Natural killer cell (primary cell): ENCODE measurements at regions not wholly inside any gene's neighbourhood (a gene's known extent, or its start where the extent isn't known, plus 50 kb on each side); places are given as distances from the start of the nearest gene placed in this dataset.

Experiments used
- ATAC-seq, 3 donors: fragments of 150-1000 bp in 2 of 3; fragments of 200-7000 bp in 1 of 3; cut with Tn5 transposase; 1 replicate in 1 of 3; 2 replicates in 2 of 3; pipeline ENCODE4 v1.10.0; 2021; ENCODE audit warnings: mild to moderate bottlenecking in 2 of 3, moderate library complexity in 2 of 3
- DNase-seq, 2 donors: peaks; one replicate each; pipeline versions ENCODE4 v3.0.0 to v3.0.0-alpha.2; 2013 to 2021; ENCODE audit warnings: mixed read lengths in 1 of 2
- H3K27ac ChIP-seq: one replicate; pipeline ENCODE4 v1.5.1; 2013; ENCODE audit warnings: mild to moderate bottlenecking, low read length
- H3K27me3 ChIP-seq: one replicate; pipeline ENCODE4 v1.6.1; 2013; ENCODE audit warnings: low read length; ENCODE audit not compliant: control insufficient read depth, insufficient read depth
- H3K36me3 ChIP-seq: one replicate; pipeline ENCODE4 v1.6.1; 2013; ENCODE audit warnings: low read length; ENCODE audit not compliant: control insufficient read depth, insufficient read depth
- H3K4me1 ChIP-seq: one replicate; pipeline ENCODE4 v1.6.1; 2013; ENCODE audit warnings: low read length; ENCODE audit not compliant: control insufficient read depth, insufficient read depth
- H3K4me3 ChIP-seq: one replicate; pipeline ENCODE4 v1.5.1; 2013; ENCODE audit warnings: low read length
- H3K9me3 ChIP-seq: one replicate; pipeline ENCODE4 v1.6.1; 2013; ENCODE audit warnings: low read length; ENCODE audit not compliant: control insufficient read depth, insufficient read depth
- H3K27ac Mint-ChIP-seq, 2 donors: one replicate each; pipeline ENCODE4 v1.8.0; 2022; ENCODE audit warnings: mild to moderate bottlenecking in 2 of 2, mixed read lengths in 2 of 2, moderate library complexity in 1 of 2
- H3K27me3 Mint-ChIP-seq, 2 donors: one replicate each; pipeline ENCODE4 v1.8.0; 2022; ENCODE audit warnings: low read depth in 2 of 2, mixed read lengths in 2 of 2
- H3K36me3 Mint-ChIP-seq: one replicate; pipeline ENCODE4 v1.8.0; 2022; ENCODE audit warnings: mixed read lengths
- H3K4me1 Mint-ChIP-seq, 2 donors: one replicate each; pipeline ENCODE4 v1.8.0; 2022; ENCODE audit warnings: mixed read lengths in 2 of 2
- H3K4me3 Mint-ChIP-seq: one replicate; pipeline ENCODE4 v1.8.0; 2022; ENCODE audit warnings: mild to moderate bottlenecking, moderate library complexity, mixed read lengths
- H3K9me3 Mint-ChIP-seq, 2 donors: one replicate each; pipeline ENCODE4 v1.8.0; 2022; ENCODE audit warnings: mixed read lengths in 2 of 2
- CTCF ChIP-seq: fragments of 200-600 bp; IDR thresholded peaks from one replicate; pipeline ENCODE4 v1.8.0; 2022; ENCODE audit warnings: antibody characterized with exemption
- WGBS: methylation state at CpG from one replicate; pipeline ENCODE4 v1.1.7; 2013; ENCODE audit warnings: missing lambda C conversion rate; ENCODE audit not compliant: insufficient coverage; 5-methylcytosine and 5-hydroxymethylcytosine counted together
- intact Hi-C: fragments of 100-400 bp; cut with micrococcal nuclease; formaldehyde crosslinking; loops from one replicate; pipeline ENCODE4 v1.14.2; 2022

- no peaks in the 10 kb centered on the region for H3K4me1 Mint-ChIP-seq
- H3K27me3 Mint-ChIP-seq = no peaks in the 10 kb centered on the region
- no peak for DNase-seq
- Histone ChIP-seq H3K36me3 (no peaks in the 10 kb centered on the region), H3K4me1 (no peaks in the 10 kb centered on the region), H3K27me3 (no peaks in the 10 kb centered on the region), H3K9me3 (no peaks in the 10 kb centered on the region), H3K27ac (no peak overlapping the region), H3K4me3 (no peak overlapping the region)
- no peak overlapping the region for H3K27ac Mint-ChIP-seq
- H3K36me3 Mint-ChIP-seq = peaks cover 28% of the 10 kb centered on the region
- intact Hi-C loops = no loop called here
- no peak overlapping the region for H3K4me3 Mint-ChIP-seq
- no peak for TF ChIP-seq CTCF
- WGBS = no CpG with 5 or more reads among the region's 1 CpG
- ATAC-seq = no peak
- H3K9me3 Mint-ChIP-seq = peaks cover 8 to 16% of the 10 kb centered on the region in 2 donors
Measured at GRCh38 chr10:6356280-6356793, 153.6 kb downstream of the PFKFB3 start.

DNA sequence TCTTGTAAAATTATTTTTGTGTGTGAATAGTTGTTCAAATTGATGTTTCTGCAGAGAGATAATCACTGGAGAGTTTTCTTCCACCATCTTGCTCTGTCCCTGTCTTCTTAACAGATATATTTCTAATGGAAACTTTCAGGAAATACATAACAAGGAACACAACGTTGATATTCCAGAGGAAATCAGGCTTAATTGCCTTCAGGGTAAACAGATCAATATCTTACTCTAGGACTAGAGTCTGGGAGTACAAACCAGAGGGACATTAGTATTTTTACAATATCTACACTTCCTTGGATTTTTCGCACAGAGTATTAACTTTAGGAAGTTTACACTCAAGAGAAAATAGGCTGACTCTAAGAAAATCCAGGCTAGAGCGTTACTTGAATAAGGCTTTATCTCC is 159.1 kb downstream of the PFKFB3 start:
- no peaks in the 10 kb centered on the region for H3K27me3 Mint-ChIP-seq
- Histone ChIP-seq H3K27me3 (no peaks in the 10 kb centered on the region), H3K36me3 (no peaks in the 10 kb centered on the region), H3K27ac (no peak overlapping the region), H3K4me3 (no peak overlapping the region), H3K4me1 (no peaks in the 10 kb centered on the region), H3K9me3 (no peaks in the 10 kb centered on the region)
- no peak for DNase-seq
- no peaks in the 10 kb centered on the region for H3K4me1 Mint-ChIP-seq
- H3K27ac Mint-ChIP-seq = no peak overlapping the region
- peaks cover 10% of the 10 kb centered on the region for H3K36me3 Mint-ChIP-seq
- WGBS = 93% methylated on average over 3 of the region's 3 CpGs
- intact Hi-C loops = no loop called here
- H3K9me3 Mint-ChIP-seq = peaks cover 6 to 9% of the 10 kb centered on the region in 2 donors
- no peak for TF ChIP-seq CTCF
- no peak for ATAC-seq
- H3K4me3 Mint-ChIP-seq = no peak overlapping the region

- H3K27ac Mint-ChIP-seq = no peak overlapping the region
Measured at GRCh38 chr10:6362879-6363278, 160.1 kb downstream of the PFKFB3 start.

More at GRCh38 chr10:6362879-6363278, 160.1 kb downstream of the PFKFB3 start:
- H3K9me3 Mint-ChIP-seq = peaks cover 6 to 9% of the 10 kb centered on the region in 2 donors
- Histone ChIP-seq H3K27me3 (no peaks in the 10 kb centered on the region), H3K4me3 (no peak overlapping the region), H3K9me3 (no peaks in the 10 kb centered on the region), H3K4me1 (no peaks in the 10 kb centered on the region), H3K36me3 (no peaks in the 10 kb centered on the region), H3K27ac (no peak overlapping the region)
- H3K27me3 Mint-ChIP-seq = no peaks in the 10 kb centered on the region
- no peaks in the 10 kb centered on the region for H3K4me1 Mint-ChIP-seq
- H3K4me3 Mint-ChIP-seq = no peak overlapping the region
- intact Hi-C loops = no loop called here
- peaks cover 10% of the 10 kb centered on the region for H3K36me3 Mint-ChIP-seq
- no peak for ATAC-seq
- no peak for TF ChIP-seq CTCF
- DNase-seq = no peak
